Astrocyte (in vitro differentiated cells and primary cell): ENCODE measurements at regions not wholly inside any gene's neighbourhood (a gene's known extent, or its start where the extent isn't known, plus 50 kb on each side); places are given as distances from the start of the nearest gene placed in this dataset.

ENCODE experiments used
- DNase-seq: peaks from one replicate; pipeline ENCODE4 v3.0.0-alpha.2; 2010; ENCODE audit warnings: low read depth
- FAIRE-seq: peaks from 2 replicates; lab custom pipeline; 2011; peaks lifted over from hg19 to GRCh38; lab: Jason Lieb, UNC
- H2AFZ ChIP-seq: 2 replicates; pipeline ENCODE4 v1.6.0; 2012; ENCODE audit warnings: low read depth, low read length, inconsistent platforms
- H3K27ac ChIP-seq: 2 replicates; pipeline ENCODE4 v1.5.1; 2011; ENCODE audit warnings: low read depth, low read length, inconsistent platforms
- H3K27me3 ChIP-seq: 2 replicates; pipeline ENCODE4 v1.6.0; 2011; ENCODE audit warnings: low read length, inconsistent platforms; ENCODE audit not compliant: insufficient read depth
- H3K36me3 ChIP-seq: 2 replicates; pipeline ENCODE4 v1.5.1; 2011; ENCODE audit warnings: low read length, inconsistent platforms; ENCODE audit not compliant: insufficient read depth
- H3K4me1 ChIP-seq: 2 replicates; pipeline ENCODE4 v1.5.1; 2011; ENCODE audit warnings: low read length, inconsistent platforms; ENCODE audit not compliant: insufficient read depth
- H3K4me2 ChIP-seq: 2 replicates; pipeline ENCODE4 v1.6.0; 2012; ENCODE audit warnings: low read length, inconsistent platforms
- H3K4me3 ChIP-seq: 2 replicates; pipeline ENCODE4 v1.5.1; 2011; ENCODE audit warnings: low read depth, mild to moderate bottlenecking, low read length, inconsistent platforms; ENCODE audit not compliant: insufficient read depth
- H3K79me2 ChIP-seq: 2 replicates; pipeline ENCODE4 v1.6.0; 2012; ENCODE audit warnings: mild to moderate bottlenecking, low read length, inconsistent platforms; ENCODE audit not compliant: insufficient read depth
- H3K9ac ChIP-seq: 2 replicates; pipeline ENCODE4 v1.6.0; 2012; ENCODE audit warnings: mild to moderate bottlenecking, low read length, inconsistent platforms
- H3K9me3 ChIP-seq: 2 replicates; pipeline ENCODE4 v1.5.1; 2012; ENCODE audit warnings: low read depth, mild to moderate bottlenecking, low read length, inconsistent platforms; ENCODE audit not compliant: insufficient read depth
- H4K20me1 ChIP-seq: 2 replicates; pipeline ENCODE4 v1.6.0; 2012; ENCODE audit warnings: low read length, inconsistent platforms; ENCODE audit not compliant: insufficient read depth
- H3K27ac Mint-ChIP-seq: one replicate; pipeline ENCODE4 v1.8.0; 2021; ENCODE audit warnings: mild to moderate bottlenecking, mixed read lengths; ENCODE audit not compliant: unreplicated experiment
- H3K27me3 Mint-ChIP-seq: one replicate; pipeline ENCODE4 v1.8.0; 2021; ENCODE audit warnings: low read depth, mixed read lengths; ENCODE audit not compliant: unreplicated experiment
- H3K36me3 Mint-ChIP-seq: one replicate; pipeline ENCODE4 v1.8.0; 2021; ENCODE audit warnings: low read depth, mixed read lengths; ENCODE audit not compliant: unreplicated experiment
- H3K4me1 Mint-ChIP-seq: one replicate; pipeline ENCODE4 v1.8.0; 2021; ENCODE audit warnings: low read depth, mixed read lengths; ENCODE audit not compliant: unreplicated experiment
- H3K4me3 Mint-ChIP-seq: one replicate; pipeline ENCODE4 v1.8.0; 2021; ENCODE audit warnings: mild to moderate bottlenecking, moderate library complexity, mixed read lengths; ENCODE audit not compliant: unreplicated experiment
- H3K9me3 Mint-ChIP-seq: one replicate; pipeline ENCODE4 v1.8.0; 2021; ENCODE audit warnings: mild to moderate bottlenecking, mixed read lengths; ENCODE audit not compliant: unreplicated experiment
- CTCF ChIP-seq: IDR thresholded peaks from 2 replicates; pipeline ENCODE4 v1.5.1; 2011; ENCODE audit warnings: low read depth, mild to moderate bottlenecking, inconsistent platforms, low read length, moderate library complexity; ENCODE audit not compliant: insufficient read depth
- EZH2 ChIP-seq: IDR thresholded peaks from 2 replicates; pipeline ENCODE4 v1.6.1; 2012; ENCODE audit warnings: mild to moderate bottlenecking, low read length, inconsistent platforms; ENCODE audit not compliant: insufficient read depth

GRCh38 chrX:70988425-70988824, 57.5 kb upstream of the SLC7A3 start:
- H3K9me3 ChIP-seq, result no peaks in the 10 kb centered on the region
- H3K4me3 ChIP-seq, result no peak overlapping the region
- H3K4me2 ChIP-seq, result no peak overlapping the region
- no peaks in the 10 kb centered on the region for H3K4me1 ChIP-seq
- no peaks in the 10 kb centered on the region for H3K9me3 Mint-ChIP-seq
- H3K4me1 Mint-ChIP-seq, result peaks cover 3% of the 10 kb centered on the region
- H4K20me1 ChIP-seq, result no peaks in the 10 kb centered on the region
- H3K79me2 ChIP-seq, result no peaks in the 10 kb centered on the region
- no peak overlapping the region for H2AFZ ChIP-seq
- no peak overlapping the region for H3K27ac Mint-ChIP-seq
- no peak overlapping the region for H3K27ac ChIP-seq
- H3K4me3 Mint-ChIP-seq, result no peak overlapping the region
- DNase-seq (no peak), FAIRE-seq (no peak)
- no peaks in the 10 kb centered on the region for H3K27me3 ChIP-seq
- TF ChIP-seq EZH2 (no peak), CTCF (no peak)
- H3K36me3 Mint-ChIP-seq, result no peaks in the 10 kb centered on the region
- no peak overlapping the region for H3K9ac ChIP-seq
- no peaks in the 10 kb centered on the region for H3K27me3 Mint-ChIP-seq
- H3K36me3 ChIP-seq, result no peaks in the 10 kb centered on the region
